Heart right ventricle (tissue), 16 donors: ENCODE measurements at regions not wholly inside any gene's neighbourhood (a gene's known extent, or its start where the extent isn't known, plus 50 kb on each side); places are given as distances from the start of the nearest gene placed in this dataset.

ENCODE experiments used
- ATAC-seq, 8 donors: fragments of 200-7000 bp; cut with Tn5 transposase; one replicate each; pipeline ENCODE4 v1.9.1; 2020; ENCODE audit warnings: mild to moderate bottlenecking in 8 of 8, moderate library complexity in 8 of 8, moderate number of reproducible peaks in 1 of 8
- DNase-seq, 2 donors: peaks; one replicate each; pipeline ENCODE4 v3.0.0-alpha.2; 2020
- H3K27ac ChIP-seq, 10 donors: fragments of 200-600 bp; sonication (generic) in 2 of 10; one replicate each; pipeline versions ENCODE4 v1.5.0 to v1.8.0; 2020 to 2022; ENCODE audit warnings: mild to moderate bottlenecking in 3 of 10
- H3K27me3 ChIP-seq, 7 donors: fragments of 200-600 bp; one replicate each; pipeline ENCODE4 v1.8.0; 2021 to 2022; ENCODE audit warnings: mild to moderate bottlenecking in 2 of 7
- H3K36me3 ChIP-seq, 9 donors: fragments of 200-600 bp; sonication (generic) in 1 of 9; one replicate each; pipeline versions ENCODE4 v1.5.0 to v1.8.0; 2020 to 2022; ENCODE audit warnings: mild to moderate bottlenecking in 2 of 9
- H3K4me1 ChIP-seq, 9 donors: fragments of 200-600 bp; sonication (generic) in 1 of 9; one replicate each; pipeline versions ENCODE4 v1.5.0 to v1.8.0; 2020 to 2022; ENCODE audit warnings: mild to moderate bottlenecking in 4 of 9
- H3K4me3 ChIP-seq, 10 donors: fragments of 200-600 bp; sonication (generic) in 2 of 10; one replicate each; pipeline versions ENCODE4 v1.5.0 to v1.8.0; 2020 to 2022; ENCODE audit warnings: mild to moderate bottlenecking in 7 of 10, moderate library complexity in 2 of 10
- H3K9me3 ChIP-seq, 11 donors: fragments of 200-600 bp in 10 of 11; sonication (generic) in 2 of 11; one replicate each; pipeline versions ENCODE4 v1.5.0 to v1.8.0; 2013 to 2022; ENCODE audit warnings: mild to moderate bottlenecking in 2 of 11, control low read depth in 1 of 11, moderate library complexity in 1 of 11
- WGBS, 2 donors: extraction: QIAGEN DNeasy Blood & Tissue Kit; methylation state at CpG; one replicate each; pipeline ENCODE4 v1.1.7; 2013; ENCODE audit warnings: inconsistent platforms in 1 of 2; 5-methylcytosine and 5-hydroxymethylcytosine counted together
- intact Hi-C, 10 donors: fragments of 100-400 bp; cut with DNase I; formaldehyde crosslinking; loops; one replicate each; pipeline versions ENCODE4 v1.11.1 to v1.14.2; 2022
- TF ChIP-seq, protein P1 (sequence below), 9 donors: fragments of 200-600 bp; sonication (generic) in 2 of 9; IDR thresholded peaks; one replicate each; pipeline versions ENCODE4 v1.5.0 to v1.8.0; 2021 to 2022; ENCODE audit warnings: antibody characterized with exemption in 9 of 9, mild to moderate bottlenecking in 5 of 9, moderate library complexity in 1 of 9
- donor health status: Arrhythmogenic right ventricular cardiomyopathy.
- donor health status: ischemic (EF 13 %, LVEDD 7.1; RV severe dilation, severe dysfunction).
- donor health status: healthy with polysubstance abuse.
- donor health status: DM: no; HTN: yes; CAD: no.
- donor health status: DM: no; HTN: no; CAD: no.
- donor health status: ischemic (EF 25% LVEDD 6.9; RV normal size, moderate dysfunction).
- donor health status: ischemic (EF 25% LVEDD 5.7; RV mildly dilated, moderate dysfunction).
- donor health status: healthy.
- donor health status: DM: yes; HTN: yes; CAD: no.
- donor health status: Ischemic cardiomyopathy.
- donor health status: ischemic (EF 35%, LVEDD 5.7; RV mildly dilated, moderate dysfunction).
- donor health status: nonischemic (EF 11% LVEDD 7.7; RV severe dilation, severe dysfunction).
- donor health status: DM: yes; HTN: yes; CAD: no.
- donor health status: PGD.
- donor health status: ischemic (EF 29% LVEDD 5.4; RV normal size, mild dysfunction).
- donor health status: nonischemic (EF 23%, LVEDD 6.1; RV moderate dilation, normal function).

DNA sequence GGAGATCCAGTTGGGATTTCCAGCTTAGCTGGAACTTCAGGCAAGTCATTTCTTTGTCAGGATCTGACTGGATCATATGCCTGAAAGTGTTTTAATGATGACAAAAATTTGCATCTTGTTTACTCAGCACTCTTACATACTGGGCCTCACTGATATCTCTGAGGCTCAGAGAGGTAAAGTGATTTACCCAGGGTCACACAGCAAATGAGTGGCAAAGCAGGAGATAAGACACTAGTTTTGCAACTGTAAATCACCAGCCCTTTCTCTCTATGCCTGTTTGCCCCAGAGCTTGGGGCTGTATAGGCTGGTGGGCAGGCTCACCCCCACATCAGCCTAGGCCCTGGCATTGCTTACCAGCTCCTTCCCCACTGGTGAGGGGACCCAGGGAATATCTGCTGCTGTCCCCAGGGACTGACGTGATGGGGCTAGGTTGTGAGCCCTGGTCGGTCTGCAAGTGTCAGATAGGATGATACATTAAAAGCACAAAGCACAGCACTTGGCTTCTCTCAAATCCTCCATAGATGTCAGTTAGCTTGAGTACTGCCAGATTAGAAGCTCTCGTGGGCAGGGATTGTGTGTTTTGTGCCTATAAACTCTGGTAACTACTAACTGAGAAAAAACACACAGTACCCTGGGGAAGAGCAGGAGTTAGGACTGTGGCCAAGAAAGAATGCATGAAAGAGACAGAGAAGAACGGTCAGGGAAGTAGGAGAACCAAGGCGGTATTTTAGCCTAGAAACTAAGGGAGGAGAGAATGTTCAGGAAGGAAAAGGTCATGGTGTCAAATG lies 165.4 kb downstream of the COPRS start:
- WGBS, 2 donors, result 34 to 44% methylated on average over 5 of the region's 5 CpGs
- no peak for ATAC-seq

DNA sequence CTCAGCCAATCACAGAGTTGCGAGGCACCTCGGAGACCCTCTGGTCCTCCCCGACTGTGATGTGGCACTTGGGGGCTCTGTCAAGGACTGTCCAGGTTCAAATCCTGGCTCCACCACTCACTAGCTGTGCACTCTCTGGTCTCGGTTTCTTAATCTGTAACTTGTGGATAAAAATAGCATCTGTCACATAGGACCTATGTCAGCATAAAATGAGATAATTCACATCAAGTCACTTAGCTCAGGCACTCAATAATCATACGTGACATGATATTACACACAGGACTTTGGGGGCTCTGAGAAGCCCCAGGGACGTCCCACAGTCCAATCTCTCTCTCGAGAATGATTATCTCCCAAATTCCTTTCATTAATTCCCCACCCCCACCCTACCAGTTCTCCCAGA lies 166.4 kb downstream of the COPRS start:
- ATAC-seq, result no peak
- WGBS, 2 donors, result 55 to 58% methylated on average over 7 of the region's 7 CpGs
- peak overlapping the region in 6 of 10 donors; percentile 18 to 46 (median 28) for H3K27ac ChIP-seq

More for the DNA sequence above, 165.4 kb downstream of the COPRS start:
- H3K36me3 ChIP-seq, result no peaks in the 10 kb centered on the region
- H3K9me3 ChIP-seq, result peaks cover 0 to 6% (median 0%) of the 10 kb centered on the region in 11 donors
- H3K27ac ChIP-seq, result peak overlapping the region in 5 of 10 donors; percentile 0 to 53 (median 26)
- no peak overlapping the region for H3K4me3 ChIP-seq
- intact Hi-C loops, result loop anchor here in 7 of 10 donors (2.0 to 10.0 kb wide), 7 partner anchors 51 to 139 kb away; no protein-coding TSS in a partner anchor
- no peak for DNase-seq
- TF ChIP-seq, protein P1, sequence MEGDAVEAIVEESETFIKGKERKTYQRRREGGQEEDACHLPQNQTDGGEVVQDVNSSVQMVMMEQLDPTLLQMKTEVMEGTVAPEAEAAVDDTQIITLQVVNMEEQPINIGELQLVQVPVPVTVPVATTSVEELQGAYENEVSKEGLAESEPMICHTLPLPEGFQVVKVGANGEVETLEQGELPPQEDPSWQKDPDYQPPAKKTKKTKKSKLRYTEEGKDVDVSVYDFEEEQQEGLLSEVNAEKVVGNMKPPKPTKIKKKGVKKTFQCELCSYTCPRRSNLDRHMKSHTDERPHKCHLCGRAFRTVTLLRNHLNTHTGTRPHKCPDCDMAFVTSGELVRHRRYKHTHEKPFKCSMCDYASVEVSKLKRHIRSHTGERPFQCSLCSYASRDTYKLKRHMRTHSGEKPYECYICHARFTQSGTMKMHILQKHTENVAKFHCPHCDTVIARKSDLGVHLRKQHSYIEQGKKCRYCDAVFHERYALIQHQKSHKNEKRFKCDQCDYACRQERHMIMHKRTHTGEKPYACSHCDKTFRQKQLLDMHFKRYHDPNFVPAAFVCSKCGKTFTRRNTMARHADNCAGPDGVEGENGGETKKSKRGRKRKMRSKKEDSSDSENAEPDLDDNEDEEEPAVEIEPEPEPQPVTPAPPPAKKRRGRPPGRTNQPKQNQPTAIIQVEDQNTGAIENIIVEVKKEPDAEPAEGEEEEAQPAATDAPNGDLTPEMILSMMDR (IDR thresholded peaks at IDR 0.05), result no peak
- peaks cover 8 to 60% (median 51%) of the 10 kb centered on the region in 9 donors for H3K4me1 ChIP-seq
- H3K27me3 ChIP-seq, result no peaks in the 10 kb centered on the region

DNA sequence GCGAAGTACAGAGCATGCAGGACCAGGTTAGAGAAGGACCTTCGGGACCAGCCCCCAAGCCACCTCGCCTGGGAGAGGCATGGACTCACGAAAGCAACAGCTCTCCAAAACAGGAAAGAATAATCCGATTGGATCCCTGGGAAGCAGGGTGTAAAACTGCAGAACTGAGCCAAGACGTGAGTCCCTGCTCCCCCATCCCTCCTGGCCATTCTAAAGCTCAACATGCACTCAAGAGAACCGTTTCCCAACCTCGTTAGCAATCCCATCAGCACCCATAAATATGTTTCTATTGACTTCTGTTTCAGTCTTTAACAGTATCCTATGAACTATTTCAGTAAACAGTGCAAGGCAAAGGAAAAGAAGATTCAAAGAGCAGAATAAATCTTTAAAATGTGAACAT lies 167.0 kb downstream of the COPRS start:
- WGBS, 2 donors, result 43 to 47% methylated on average over 8 of the region's 8 CpGs
- Histone ChIP-seq H3K4me1 (peaks cover 8 to 53% (median 43%) of the 10 kb centered on the region in 9 donors), H3K4me3 (no peak overlapping the region), H3K9me3 (no peaks in the 10 kb centered on the region), H3K27ac (peak overlapping the region in 3 of 10 donors; percentile 18 to 46 (median 29)), H3K27me3 (no peaks in the 10 kb centered on the region), H3K36me3 (no peaks in the 10 kb centered on the region)
- intact Hi-C loops, result loop anchor here in 6 of 10 donors (5.0 to 10.0 kb wide), 6 partner anchors 57 to 137 kb away; no protein-coding TSS in a partner anchor
- TF ChIP-seq, protein P1 (IDR thresholded peaks at IDR 0.05), result no peak
- DNase-seq (no peak), ATAC-seq (no peak)

More for the DNA sequence above, 166.4 kb downstream of the COPRS start:
- no peaks in the 10 kb centered on the region for H3K36me3 ChIP-seq
- H3K4me3 ChIP-seq, result no peak overlapping the region
- TF ChIP-seq, protein P1 (IDR thresholded peaks at IDR 0.05), result no peak
- no peaks in the 10 kb centered on the region for H3K27me3 ChIP-seq
- intact Hi-C loops, result loop anchor here in 6 of 10 donors (5.0 to 10.0 kb wide), 6 partner anchors 58 to 138 kb away; no protein-coding TSS in a partner anchor
- H3K9me3 ChIP-seq, result no peaks in the 10 kb centered on the region
- no peak for DNase-seq
- H3K4me1 ChIP-seq, result peaks cover 8 to 58% (median 49%) of the 10 kb centered on the region in 9 donors

DNA sequence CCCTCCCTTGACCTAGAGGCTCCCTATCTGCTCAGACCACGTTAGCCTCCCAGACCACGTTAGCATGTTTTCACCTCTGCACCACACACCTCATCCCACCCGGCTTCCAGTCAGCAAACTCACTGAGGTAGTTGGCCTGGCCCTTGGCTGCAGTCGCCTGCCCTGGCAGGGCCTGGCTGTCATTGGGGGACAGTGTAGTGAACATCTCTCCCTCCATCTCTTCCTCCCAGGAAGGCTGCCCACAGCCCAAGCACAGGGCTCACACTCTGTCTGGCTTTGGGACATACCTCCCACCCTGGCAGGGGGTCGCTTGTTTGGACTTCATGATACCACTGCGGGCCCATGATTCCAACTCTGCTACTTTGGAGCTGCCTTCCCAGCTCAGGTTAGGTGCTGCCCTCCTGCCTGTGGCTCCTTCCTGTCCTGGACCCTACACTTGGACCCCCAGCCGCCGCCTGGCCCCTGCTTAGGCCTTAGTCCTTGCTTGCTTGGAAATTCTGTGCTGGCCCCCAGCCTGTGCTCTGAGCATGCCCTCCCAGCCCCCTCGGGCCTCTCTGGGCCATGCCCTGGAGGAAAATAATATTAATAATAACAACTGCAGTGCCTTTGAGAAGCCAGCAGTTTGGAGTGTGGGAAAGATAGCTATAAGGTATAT lies 167.7 kb downstream of the COPRS start:
- H3K9me3 ChIP-seq, result no peaks in the 10 kb centered on the region
- H3K4me1 ChIP-seq, result peaks cover 8 to 46% (median 37%) of the 10 kb centered on the region in 9 donors
- 78 to 79% methylated on average over 9 of the region's 9 CpGs for WGBS, 2 donors
- DNase-seq (no peak), ATAC-seq (no peak)
- no peaks in the 10 kb centered on the region for H3K27me3 ChIP-seq
- no peak overlapping the region for H3K4me3 ChIP-seq
- TF ChIP-seq, protein P1 (IDR thresholded peaks at IDR 0.05), result no peak
- H3K27ac ChIP-seq, result no peak overlapping the region
- no peaks in the 10 kb centered on the region for H3K36me3 ChIP-seq
- intact Hi-C loops, result loop anchor here in 6 of 10 donors (5.0 to 10.0 kb wide), 6 partner anchors 57 to 137 kb away; no protein-coding TSS in a partner anchor
